ENCODE measurements at regions not wholly inside any gene's neighbourhood (a gene's known extent, or its start where the extent isn't known, plus 50 kb on each side); places are given as distances from the start of the nearest gene placed in this dataset.

- no peaks in the 10 kb centered on the region for H4K20me1 ChIP-seq (replicated peaks; ENCODE audit: insufficient read depth)
- H3K79me2 ChIP-seq (replicated peaks; ENCODE audit: insufficient read depth), result no peaks in the 10 kb centered on the region
- no peaks in the 10 kb centered on the region for H3K27me3 ChIP-seq (ENCODE audit: insufficient read depth)
- Mint-ChIP-seq H3K9me3 (no peaks in the 10 kb centered on the region; the same call in 2 of the 3 replicates), H3K27me3 (ENCODE audit: insufficient read depth, low read depth, poor library complexity) (peaks cover 3% of the 10 kb centered on the region), H3K4me1 (peaks cover 2% of the 10 kb centered on the region), H3K36me3 (ENCODE audit: low read depth) (peaks cover 3% of the 10 kb centered on the region; the same call in 1 of the 3 replicates), H3K27ac (no peak overlapping the region), H3K4me3 (no peak overlapping the region)
- H3K4me2 ChIP-seq, result no peak overlapping the region
- no peaks in the 10 kb centered on the region for H3F3A ChIP-seq (replicated peaks; ENCODE audit: low read depth)
- H3K27ac ChIP-seq (ENCODE audit: low read depth), result no peak overlapping the region
- H2AFZ ChIP-seq, result no peak overlapping the region
- no peaks in the 10 kb centered on the region for H3K36me3 ChIP-seq (ENCODE audit: insufficient read depth)
- no peak for TF ChIP-seq NANOG (IDR thresholded peaks at IDR 0.05; ENCODE audit: borderline replicate concordance)
- no peak for TF ChIP-seq EZH2 (IDR thresholded peaks at IDR 0.05; ENCODE audit: low read depth, unreplicated experiment)
- no peak for TF ChIP-seq EZH2phosphoT487 (IDR thresholded peaks at IDR 0.05; ENCODE audit: unreplicated experiment)
- no peak for TF ChIP-seq ZNF331 (CRISPR knock-in tag; IDR thresholded peaks at IDR 0.05; ENCODE audit: low read depth)
- no peak for TF ChIP-seq JUNB (IDR thresholded peaks at IDR 0.05; ENCODE audit: unreplicated experiment)
- TF ChIP-seq ZNF462 (CRISPR knock-in tag; IDR thresholded peaks at IDR 0.05), result no peak
- TF ChIP-seq REST (IDR thresholded peaks at IDR 0.05; ENCODE audit: unreplicated experiment), result no peak
- no peak for TF ChIP-seq ETS1 (IDR thresholded peaks at IDR 0.05)
- no peak for TF ChIP-seq CREB1 (CRISPR knock-in tag; IDR thresholded peaks at IDR 0.05; ENCODE audit: low read depth)
- TF ChIP-seq CTCF (conservative IDR thresholded peaks at IDR 0.05; ENCODE audit: low read depth in 2 of 2), result no peak
- no peak for TF ChIP-seq POLR2AphosphoS5 (IDR thresholded peaks at IDR 0.05; ENCODE audit: low read depth)
- no peak for ATAC-seq
- H3K9me2 ChIP-seq (ENCODE audit: insufficient read depth), result peaks cover 19% of the 10 kb centered on the region
- no peak overlapping the region for H3K4me3 ChIP-seq
- H3K4me1 ChIP-seq (ENCODE audit: insufficient read depth), result no peaks in the 10 kb centered on the region
- no peak for DNase-seq (ENCODE audit: low spot score)
These were observed 979.2 kb downstream of the CNTNAP5 start for GRCh38 chr2:125004106-125004800.
